ENCODE measurements at regions not wholly inside any gene's neighbourhood (a gene's known extent, or its start where the extent isn't known, plus 50 kb on each side); places are given as distances from the start of the nearest gene placed in this dataset.
"Not testable (repeated sequence)": the region's sequence is repeated elsewhere in the genome, so short reads cannot be mapped to it uniquely, and the experiment has no call there.

- not testable (repeated sequence) for TF ChIP-seq CTCF, POLR2A (IDR thresholded peaks at IDR 0.05)
These were observed 117.8 kb upstream of the ZNF236 start for GRCh38 chr18:76704589-76704988.

All from Peyer's patch (tissue), 4 donors.